SU-DHL-6 (cell line): ENCODE measurements at regions not wholly inside any gene's neighbourhood (a gene's known extent, or its start where the extent isn't known, plus 50 kb on each side); places are given as distances from the start of the nearest gene placed in this dataset.

Source experiments
- H2AFZ ChIP-seq: fragments of 200-600 bp; sonication (generic); 2 replicates; pipeline ENCODE4 v1.6.1; 2014; ENCODE audit warnings: low read depth, mild to moderate bottlenecking, moderate library complexity, mixed read lengths, antibody characterized with exemption, low read length; ENCODE audit not compliant: severe bottlenecking
- H3F3A ChIP-seq: fragments of 200-600 bp; shearing (Covaris generic); 2 replicates; pipeline ENCODE4 v1.6.0; 2016; ENCODE audit warnings: antibody characterized with exemption, mild to moderate bottlenecking; ENCODE audit not compliant: insufficient read depth
- H3K27ac ChIP-seq: fragments of 200-600 bp; sonication (generic); 2 replicates; pipeline ENCODE4 v1.5.1; 2016; ENCODE audit warnings: low read depth, mild to moderate bottlenecking, low read length, moderate library complexity, mixed read lengths
- H3K27me3 ChIP-seq: fragments of 200-600 bp; sonication (generic), shearing (Covaris generic); 2 replicates; pipeline ENCODE4 v1.6.0; 2014; ENCODE audit warnings: mild to moderate bottlenecking, low read length
- H3K36me3 ChIP-seq: fragments of 200-600 bp; sonication (generic); 2 replicates; pipeline ENCODE4 v1.6.1; 2014; ENCODE audit warnings: mild to moderate bottlenecking, low read length, mixed read lengths
- H3K4me2 ChIP-seq: fragments of 300-600, 200-600 bp; shearing (Covaris generic), sonication (generic); 2 replicates; pipeline ENCODE4 v1.6.0; 2014; ENCODE audit warnings: low read length, low read depth, mild to moderate bottlenecking; ENCODE audit not compliant: poor library complexity, severe bottlenecking
- H3K4me3 ChIP-seq: fragments of 200-600 bp; sonication (generic); 2 replicates; pipeline ENCODE4 v1.5.1; 2014; ENCODE audit warnings: antibody characterized with exemption, low read length, mild to moderate bottlenecking, mixed read lengths; ENCODE audit not compliant: insufficient read depth, poor library complexity, severe bottlenecking
- H3K79me2 ChIP-seq: fragments of 200-600 bp; sonication (generic); 2 replicates; pipeline ENCODE4 v1.6.1; 2014; ENCODE audit warnings: mild to moderate bottlenecking, low read length, moderate library complexity; ENCODE audit not compliant: insufficient read depth
- H3K9ac ChIP-seq: fragments of 200-600 bp; sonication (generic); 2 replicates; pipeline ENCODE4 v1.7.0; 2014; ENCODE audit warnings: mild to moderate bottlenecking, low read length
- H3K9me2 ChIP-seq: fragments of 200-600 bp; sonication (generic); replicated peaks from 2 replicates; pipeline ENCODE4 v1.6.1; 2014; ENCODE audit warnings: low read length; ENCODE audit not compliant: insufficient read depth
- H3K9me3 ChIP-seq: fragments of 200-600 bp; sonication (generic); 2 replicates; pipeline ENCODE4 v1.6.1; 2014; ENCODE audit warnings: low read length, mixed read lengths; ENCODE audit not compliant: insufficient read depth
- H4K20me1 ChIP-seq: fragments of 200-600 bp; sonication (generic); 2 replicates; pipeline ENCODE4 v1.6.1; 2014; ENCODE audit warnings: low read depth, mild to moderate bottlenecking, antibody characterized with exemption, low read length, moderate library complexity, mixed read lengths
- CTCF ChIP-seq: fragments of 200-600 bp; sonication (generic); IDR thresholded peaks from one replicate; pipeline ENCODE4 v1.5.1; 2017; ENCODE audit warnings: antibody characterized with exemption, mild to moderate bottlenecking, low read length, moderate library complexity; ENCODE audit not compliant: insufficient read depth, poor library complexity, severe bottlenecking
- EZH2phosphoT487 ChIP-seq: fragments of 200-600 bp; sonication (generic), shearing (Covaris generic); conservative IDR thresholded peaks from 2 replicates; pipeline ENCODE4 v1.6.1; 2018; ENCODE audit warnings: mild to moderate bottlenecking, antibody characterized with exemption, low read length, moderate library complexity, mixed read lengths

- no peak overlapping the region for H3K27ac ChIP-seq
Observed at GRCh38 chr6:113182370-113183141, 674.6 kb upstream of the MARCKS start.

GRCh38 chr6:113184291-113184690 is 672.9 kb upstream of the MARCKS start:
- no peak overlapping the region for H3K9ac ChIP-seq
- H2AFZ ChIP-seq = no peak overlapping the region

More at GRCh38 chr6:113182370-113183141, 674.6 kb upstream of the MARCKS start:
- no peak overlapping the region for H2AFZ ChIP-seq
- H3K9ac ChIP-seq = no peak overlapping the region
- no peaks in the 10 kb centered on the region for H3K9me3 ChIP-seq
- H3K4me3 ChIP-seq = no peak overlapping the region
- H3K79me2 ChIP-seq = no peaks in the 10 kb centered on the region
- H3K27me3 ChIP-seq = no peaks in the 10 kb centered on the region
- H3F3A ChIP-seq = no peaks in the 10 kb centered on the region
- no peaks in the 10 kb centered on the region for H3K36me3 ChIP-seq
- no peak for TF ChIP-seq CTCF
- TF ChIP-seq EZH2phosphoT487 = no peak
- H4K20me1 ChIP-seq = no peaks in the 10 kb centered on the region
- no peaks in the 10 kb centered on the region for H3K9me2 ChIP-seq
- H3K4me2 ChIP-seq = no peak overlapping the region

GRCh38 chr6:113184736-113185135 is 672.4 kb upstream of the MARCKS start:
- no peaks in the 10 kb centered on the region for H3F3A ChIP-seq
- no peak overlapping the region for H3K4me2 ChIP-seq
- no peaks in the 10 kb centered on the region for H3K9me2 ChIP-seq
- no peak for TF ChIP-seq CTCF
- no peak for TF ChIP-seq EZH2phosphoT487
- no peaks in the 10 kb centered on the region for H4K20me1 ChIP-seq
- no peaks in the 10 kb centered on the region for H3K9me3 ChIP-seq
- no peak overlapping the region for H3K27ac ChIP-seq
- no peaks in the 10 kb centered on the region for H3K36me3 ChIP-seq
- no peak overlapping the region for H3K9ac ChIP-seq
- no peak overlapping the region for H2AFZ ChIP-seq
- no peaks in the 10 kb centered on the region for H3K27me3 ChIP-seq
- no peak overlapping the region for H3K4me3 ChIP-seq
- no peaks in the 10 kb centered on the region for H3K79me2 ChIP-seq

More at GRCh38 chr6:113184291-113184690, 672.9 kb upstream of the MARCKS start:
- H4K20me1 ChIP-seq = no peaks in the 10 kb centered on the region
- TF ChIP-seq EZH2phosphoT487 = no peak
- no peak for TF ChIP-seq CTCF
- H3K27ac ChIP-seq = no peak overlapping the region
- no peaks in the 10 kb centered on the region for H3K27me3 ChIP-seq
- no peaks in the 10 kb centered on the region for H3F3A ChIP-seq
- no peaks in the 10 kb centered on the region for H3K79me2 ChIP-seq
- no peak overlapping the region for H3K4me3 ChIP-seq
- no peaks in the 10 kb centered on the region for H3K9me2 ChIP-seq
- no peak overlapping the region for H3K4me2 ChIP-seq
- no peaks in the 10 kb centered on the region for H3K9me3 ChIP-seq
- no peaks in the 10 kb centered on the region for H3K36me3 ChIP-seq
